Smooth muscle cell of the brain vasculature (primary cell): ENCODE measurements at regions not wholly inside any gene's neighbourhood (a gene's known extent, or its start where the extent isn't known, plus 50 kb on each side); places are given as distances from the start of the nearest gene placed in this dataset.

Source experiments
- DNase-seq: peaks from one replicate; pipeline ENCODE4 v3.0.0-alpha.2; 2012; ENCODE audit warnings: low read depth, low spot score

- DNase-seq, result no peak
Observed at GRCh38 chr15:96415513-96416217, 85.2 kb downstream of the NR2F2 start.

- no peak for DNase-seq
Observed at GRCh38 chr15:96416218-96416933, 85.9 kb downstream of the NR2F2 start.

- no peak for DNase-seq
Observed at GRCh38 chr15:96416934-96417759, 86.6 kb downstream of the NR2F2 start.

- DNase-seq, result no peak
Observed at GRCh38 chr15:96417760-96418130, 87.2 kb downstream of the NR2F2 start.

GRCh38 chr15:96418146-96418545 lies 87.6 kb downstream of the NR2F2 start:
- no peak for DNase-seq

GRCh38 chr15:96421178-96421601 lies 90.7 kb downstream of the NR2F2 start:
- no peak for DNase-seq

GRCh38 chr15:96422125-96422524 lies 91.6 kb downstream of the NR2F2 start:
- no peak for DNase-seq

- no peak for DNase-seq
Observed at GRCh38 chr15:96424674-96425073, 94.2 kb downstream of the NR2F2 start.

GRCh38 chr15:96428742-96429141 lies 98.2 kb downstream of the NR2F2 start:
- DNase-seq, result no peak

- no peak for DNase-seq
Observed at GRCh38 chr15:96431786-96432185, 101.3 kb downstream of the NR2F2 start.

- no peak for DNase-seq
Observed at GRCh38 chr15:96435022-96435421, 104.5 kb downstream of the NR2F2 start.

- no peak for DNase-seq
Observed at GRCh38 chr15:96435841-96436240, 105.3 kb downstream of the NR2F2 start.

GRCh38 chr15:96440978-96441377 lies 110.5 kb downstream of the NR2F2 start:
- DNase-seq, result no peak

GRCh38 chr15:96442076-96442475 lies 111.6 kb downstream of the NR2F2 start:
- DNase-seq, result no peak

GRCh38 chr15:96444865-96445264 lies 114.4 kb downstream of the NR2F2 start:
- DNase-seq, result no peak

GRCh38 chr15:96448923-96449322 lies 118.4 kb downstream of the NR2F2 start:
- no peak for DNase-seq

- no peak for DNase-seq
Observed at GRCh38 chr15:96457841-96458240, 127.3 kb downstream of the NR2F2 start.

- no peak for DNase-seq
Observed at GRCh38 chr15:96460106-96460505, 129.6 kb downstream of the NR2F2 start.

- no peak for DNase-seq
Observed at GRCh38 chr15:96462768-96463750, 132.6 kb downstream of the NR2F2 start.

- DNase-seq, result no peak
Observed at GRCh38 chr15:96466389-96466947, 136.0 kb downstream of the NR2F2 start.

GRCh38 chr15:96468036-96468435 lies 137.5 kb downstream of the NR2F2 start:
- no peak for DNase-seq
